GM12801 (cell line): ENCODE measurements at regions not wholly inside any gene's neighbourhood (a gene's known extent, or its start where the extent isn't known, plus 50 kb on each side); places are given as distances from the start of the nearest gene placed in this dataset.

Source experiments
- TF ChIP-seq, protein P1 (sequence below): IDR thresholded peaks from one replicate; pipeline ENCODE4 v1.5.1; 2011; ENCODE audit warnings: control low read depth; ENCODE audit not compliant: insufficient read length; ENCODE audit errors: extremely low read depth

GRCh38 chr4:123545667-123546572, 149.3 kb downstream of the SPRY1 start:
- TF ChIP-seq, protein P1, sequence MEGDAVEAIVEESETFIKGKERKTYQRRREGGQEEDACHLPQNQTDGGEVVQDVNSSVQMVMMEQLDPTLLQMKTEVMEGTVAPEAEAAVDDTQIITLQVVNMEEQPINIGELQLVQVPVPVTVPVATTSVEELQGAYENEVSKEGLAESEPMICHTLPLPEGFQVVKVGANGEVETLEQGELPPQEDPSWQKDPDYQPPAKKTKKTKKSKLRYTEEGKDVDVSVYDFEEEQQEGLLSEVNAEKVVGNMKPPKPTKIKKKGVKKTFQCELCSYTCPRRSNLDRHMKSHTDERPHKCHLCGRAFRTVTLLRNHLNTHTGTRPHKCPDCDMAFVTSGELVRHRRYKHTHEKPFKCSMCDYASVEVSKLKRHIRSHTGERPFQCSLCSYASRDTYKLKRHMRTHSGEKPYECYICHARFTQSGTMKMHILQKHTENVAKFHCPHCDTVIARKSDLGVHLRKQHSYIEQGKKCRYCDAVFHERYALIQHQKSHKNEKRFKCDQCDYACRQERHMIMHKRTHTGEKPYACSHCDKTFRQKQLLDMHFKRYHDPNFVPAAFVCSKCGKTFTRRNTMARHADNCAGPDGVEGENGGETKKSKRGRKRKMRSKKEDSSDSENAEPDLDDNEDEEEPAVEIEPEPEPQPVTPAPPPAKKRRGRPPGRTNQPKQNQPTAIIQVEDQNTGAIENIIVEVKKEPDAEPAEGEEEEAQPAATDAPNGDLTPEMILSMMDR = no peak

GRCh38 chr4:123546573-123547060, 150.0 kb downstream of the SPRY1 start:
- TF ChIP-seq, protein P1 = no peak

DNA sequence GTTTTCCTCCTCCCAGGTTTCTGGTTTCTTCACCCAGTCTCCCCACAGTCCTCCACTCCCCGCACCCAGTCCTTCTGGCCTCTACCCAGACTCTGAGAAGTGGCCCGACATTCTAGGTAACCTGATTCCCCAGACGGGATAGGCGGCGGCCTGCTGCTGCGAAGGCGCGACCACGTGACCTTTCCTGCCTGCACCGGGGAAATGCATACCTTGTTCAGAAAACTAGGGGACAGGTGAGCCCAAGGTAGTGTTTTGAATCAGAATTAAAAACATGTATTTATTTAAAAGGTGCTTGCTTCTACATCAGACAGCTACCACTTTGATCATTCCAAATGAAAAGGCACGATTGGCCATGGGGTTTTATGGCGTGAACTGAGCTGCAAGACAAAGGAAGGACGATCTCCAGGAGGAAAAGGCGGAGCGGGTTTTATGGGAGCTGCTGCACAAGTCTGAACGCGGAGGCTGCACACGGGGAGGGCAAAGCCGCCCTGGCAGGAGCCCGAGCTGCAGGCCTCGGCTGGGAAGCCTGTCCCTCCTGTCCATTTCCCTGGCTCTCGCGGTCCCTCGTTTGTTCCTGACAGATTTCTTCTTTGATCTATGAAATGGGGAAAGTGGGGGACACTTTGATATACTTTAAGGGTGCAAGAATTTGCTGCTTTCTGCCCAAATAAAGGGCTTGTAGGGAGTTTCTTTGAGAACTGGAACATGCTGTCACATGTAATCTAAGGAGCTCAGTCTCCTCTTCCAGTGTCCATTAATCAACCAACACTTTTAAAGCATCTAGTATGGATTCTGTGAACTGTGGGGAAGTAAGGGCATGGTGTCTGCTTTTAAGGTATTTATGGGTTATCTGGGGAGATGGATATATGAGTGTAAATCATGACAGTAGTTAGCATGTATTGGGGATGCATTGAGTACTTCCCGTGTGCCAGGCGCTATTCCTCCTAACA, 150.9 kb downstream of the SPRY1 start:
- TF ChIP-seq, protein P1 = no peak

- TF ChIP-seq, protein P1 = no peak
These were observed 156.7 kb downstream of the SPRY1 start for GRCh38 chr4:123553279-123553678.

GRCh38 chr4:123553733-123554637, 157.4 kb downstream of the SPRY1 start:
- TF ChIP-seq, protein P1 = no peak

GRCh38 chr4:123554801-123555232, 158.2 kb downstream of the SPRY1 start:
- TF ChIP-seq, protein P1 = no peak
